HL-60 (cell line): ENCODE measurements at regions not wholly inside any gene's neighbourhood (a gene's known extent, or its start where the extent isn't known, plus 50 kb on each side); places are given as distances from the start of the nearest gene placed in this dataset.

ENCODE experiments used
- DNase-seq, 2 experiments: peaks; one replicate each; pipeline ENCODE4 v3.0.0-alpha.2; 2010 to 2020; ENCODE audit warnings: low read depth in 1 of 2, low spot score in 1 of 2
- H3K27ac ChIP-seq: fragments of 250-450 bp; sonication (Bioruptor Pico); replicated peaks from 2 replicates; pipeline ENCODE4 v1.5.1; 2020; ENCODE audit warnings: mild to moderate bottlenecking, moderate library complexity
- H3K27me3 ChIP-seq: fragments of 250-450 bp; sonication (Bioruptor Pico); 2 replicates; pipeline ENCODE4 v1.5.1; 2021; ENCODE audit warnings: mild to moderate bottlenecking, moderate library complexity; ENCODE audit not compliant: insufficient read depth, poor library complexity, severe bottlenecking
- H3K4me3 ChIP-seq: replicated peaks from 2 replicates; pipeline ENCODE4 v1.5.1; 2011; ENCODE audit warnings: mild to moderate bottlenecking, control low read depth, low read length; ENCODE audit not compliant: insufficient read depth
- CTCF ChIP-seq: IDR thresholded peaks from one replicate; pipeline ENCODE4 v1.5.1; 2011; ENCODE audit warnings: low read length, control low read depth, inconsistent platforms; ENCODE audit not compliant: insufficient read depth
- GABPA ChIP-seq: IDR thresholded peaks from 2 replicates; pipeline ENCODE4 v1.6.1; 2012; ENCODE audit warnings: low read depth
- POLR2AphosphoS5 ChIP-seq: IDR thresholded peaks from 2 replicates; pipeline ENCODE4 v1.6.1; 2012; ENCODE audit warnings: low read depth
- SPI1 ChIP-seq: IDR thresholded peaks from 2 replicates; pipeline ENCODE4 v1.6.1; 2012; ENCODE audit warnings: low read depth, mild to moderate bottlenecking, borderline replicate concordance
- TF ChIP-seq, protein P1 (sequence below): IDR thresholded peaks from 2 replicates; pipeline ENCODE4 v1.6.1; 2012; ENCODE audit warnings: low read depth; ENCODE audit not compliant: insufficient replicate concordance

DNA sequence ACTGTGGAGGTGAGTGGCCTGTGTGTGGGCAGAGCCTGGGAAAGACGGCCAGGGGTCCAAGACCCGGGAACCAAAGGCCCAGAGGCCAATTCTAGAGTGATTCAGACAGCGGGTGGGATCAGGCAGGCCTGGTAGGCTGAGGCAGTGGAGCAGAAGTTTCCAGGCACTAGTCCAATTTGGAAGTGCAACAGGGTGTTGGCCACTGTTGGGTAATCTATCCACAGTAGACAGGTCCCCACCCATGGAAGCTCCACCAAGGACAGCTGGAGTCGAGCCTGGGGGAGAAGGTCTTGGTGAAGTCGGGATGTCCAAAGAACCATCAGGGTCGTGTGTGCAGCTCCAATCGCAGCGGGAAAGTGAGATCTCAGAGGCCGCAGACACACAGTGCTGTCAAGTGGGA, 125.8 kb upstream of the COPS8 start:
- TF ChIP-seq CTCF = no peak
- H3K4me3 ChIP-seq = no peak overlapping the region
- H3K27me3 ChIP-seq = peaks cover 4% of the 10 kb centered on the region
- no peak for DNase-seq
- no peak overlapping the region for H3K27ac ChIP-seq

- no peak overlapping the region for H3K4me3 ChIP-seq
- TF ChIP-seq, protein P1, sequence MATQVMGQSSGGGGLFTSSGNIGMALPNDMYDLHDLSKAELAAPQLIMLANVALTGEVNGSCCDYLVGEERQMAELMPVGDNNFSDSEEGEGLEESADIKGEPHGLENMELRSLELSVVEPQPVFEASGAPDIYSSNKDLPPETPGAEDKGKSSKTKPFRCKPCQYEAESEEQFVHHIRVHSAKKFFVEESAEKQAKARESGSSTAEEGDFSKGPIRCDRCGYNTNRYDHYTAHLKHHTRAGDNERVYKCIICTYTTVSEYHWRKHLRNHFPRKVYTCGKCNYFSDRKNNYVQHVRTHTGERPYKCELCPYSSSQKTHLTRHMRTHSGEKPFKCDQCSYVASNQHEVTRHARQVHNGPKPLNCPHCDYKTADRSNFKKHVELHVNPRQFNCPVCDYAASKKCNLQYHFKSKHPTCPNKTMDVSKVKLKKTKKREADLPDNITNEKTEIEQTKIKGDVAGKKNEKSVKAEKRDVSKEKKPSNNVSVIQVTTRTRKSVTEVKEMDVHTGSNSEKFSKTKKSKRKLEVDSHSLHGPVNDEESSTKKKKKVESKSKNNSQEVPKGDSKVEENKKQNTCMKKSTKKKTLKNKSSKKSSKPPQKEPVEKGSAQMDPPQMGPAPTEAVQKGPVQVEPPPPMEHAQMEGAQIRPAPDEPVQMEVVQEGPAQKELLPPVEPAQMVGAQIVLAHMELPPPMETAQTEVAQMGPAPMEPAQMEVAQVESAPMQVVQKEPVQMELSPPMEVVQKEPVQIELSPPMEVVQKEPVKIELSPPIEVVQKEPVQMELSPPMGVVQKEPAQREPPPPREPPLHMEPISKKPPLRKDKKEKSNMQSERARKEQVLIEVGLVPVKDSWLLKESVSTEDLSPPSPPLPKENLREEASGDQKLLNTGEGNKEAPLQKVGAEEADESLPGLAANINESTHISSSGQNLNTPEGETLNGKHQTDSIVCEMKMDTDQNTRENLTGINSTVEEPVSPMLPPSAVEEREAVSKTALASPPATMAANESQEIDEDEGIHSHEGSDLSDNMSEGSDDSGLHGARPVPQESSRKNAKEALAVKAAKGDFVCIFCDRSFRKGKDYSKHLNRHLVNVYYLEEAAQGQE = no peak
- TF ChIP-seq POLR2AphosphoS5 (no peak), CTCF (no peak), SPI1 (no peak), GABPA (no peak)
- peaks cover 4% of the 10 kb centered on the region for H3K27me3 ChIP-seq
- no peak overlapping the region for H3K27ac ChIP-seq
- no peak for DNase-seq
Measured at GRCh38 chr2:236960531-236960930, 125.2 kb upstream of the COPS8 start.

DNA sequence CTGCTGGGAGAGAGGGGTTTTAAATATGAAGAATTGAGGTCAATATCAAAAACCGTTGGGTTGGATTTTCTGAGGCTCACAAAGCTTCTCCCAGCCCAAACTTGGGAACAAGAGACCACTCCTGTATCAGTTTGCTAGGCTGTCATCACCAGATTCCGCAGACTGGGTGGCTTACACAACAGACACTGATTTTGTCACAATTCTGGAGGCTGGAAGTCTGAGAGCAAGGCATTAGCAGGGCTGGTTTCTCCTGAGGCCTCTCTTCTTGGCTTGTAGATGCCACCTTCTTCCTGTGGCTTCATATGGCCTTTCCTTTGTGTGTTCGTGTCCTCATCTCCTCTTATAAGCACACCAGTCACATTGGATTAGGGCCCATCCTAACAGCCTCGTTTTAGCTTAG, 122.9 kb upstream of the COPS8 start:
- TF ChIP-seq SPI1 (no peak), POLR2AphosphoS5 (no peak), GABPA (no peak), CTCF (no peak)
- TF ChIP-seq, protein P1 = no peak
- DNase-seq = no peak
- H3K27ac ChIP-seq = no peak overlapping the region
- H3K27me3 ChIP-seq = peaks cover 4% of the 10 kb centered on the region
- H3K4me3 ChIP-seq = no peak overlapping the region

GRCh38 chr2:236963631-236964182, 122.0 kb upstream of the COPS8 start:
- H3K27ac ChIP-seq = no peak overlapping the region
- H3K27me3 ChIP-seq = no peaks in the 10 kb centered on the region
- TF ChIP-seq, protein P1 = no peak
- no peak for TF ChIP-seq SPI1
- no peak for TF ChIP-seq CTCF
- no peak for TF ChIP-seq GABPA
- no peak for TF ChIP-seq POLR2AphosphoS5
- H3K4me3 ChIP-seq = no peak overlapping the region
- DNase-seq = no peak
